ENCODE measurements at regions not wholly inside any gene's neighbourhood (a gene's known extent, or its start where the extent isn't known, plus 50 kb on each side); places are given as distances from the start of the nearest gene placed in this dataset.
"Not testable (repeated sequence)": the region's sequence is repeated elsewhere in the genome, so short reads cannot be mapped to it uniquely, and the experiment has no call there.

DNA sequence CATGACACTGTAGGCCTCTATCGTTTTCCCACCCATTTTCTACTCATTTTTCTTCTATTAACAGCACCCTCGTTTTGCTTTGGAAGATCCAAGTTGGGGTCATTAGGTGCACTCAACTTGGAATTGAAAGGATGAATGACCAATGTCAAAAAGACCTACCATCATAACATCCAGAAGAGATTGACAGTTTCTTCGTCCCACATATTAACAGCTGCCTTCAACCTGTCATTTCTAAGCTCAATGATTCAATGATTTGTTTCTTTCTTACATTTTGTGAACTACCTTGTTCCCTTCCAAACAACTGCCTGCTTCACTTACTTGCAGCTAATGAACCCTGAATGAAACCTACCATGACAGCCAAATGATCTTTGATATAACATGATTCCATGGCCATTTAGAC lies 224.0 kb upstream of the KCNH7 start:
- DNase-seq = no peak

DNA sequence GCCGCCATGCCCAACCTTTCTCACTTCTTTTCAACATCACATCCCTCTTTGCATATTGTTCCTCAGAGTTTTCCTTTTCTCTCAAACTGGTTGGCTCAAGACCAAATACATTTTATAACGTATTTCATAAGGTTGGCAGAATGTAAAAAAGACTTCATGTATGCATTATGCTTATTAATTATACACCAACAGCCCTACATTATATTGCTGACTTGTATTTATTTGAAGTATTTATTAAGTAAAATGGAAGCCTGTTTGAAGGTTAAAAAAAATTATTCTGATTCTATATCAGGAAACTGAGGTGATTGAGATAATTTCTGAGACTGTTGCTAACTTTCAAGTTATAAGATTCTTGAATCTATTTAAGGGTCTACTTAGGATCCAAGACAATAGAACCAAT lies 208.0 kb upstream of the KCNH7 start:
- DNase-seq = no peak

DNA sequence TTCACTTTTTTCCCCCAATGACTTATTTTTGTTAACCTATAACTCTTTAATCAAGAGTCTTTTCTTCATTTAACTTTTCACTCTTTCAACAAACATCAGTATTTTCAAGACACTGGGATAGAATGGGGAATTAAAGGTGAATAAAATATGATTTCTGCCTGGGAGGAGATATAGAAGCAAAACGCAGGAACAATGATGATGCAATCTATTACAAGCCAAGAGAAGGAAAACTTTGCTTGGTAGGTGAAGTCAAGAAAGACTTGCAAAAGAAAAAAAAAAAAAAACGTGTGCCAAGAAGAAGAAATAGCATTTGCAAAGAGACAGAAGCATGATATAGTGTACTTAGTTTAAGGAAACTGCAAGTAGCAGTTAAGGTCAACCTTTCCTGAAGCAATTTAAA lies 207.3 kb upstream of the KCNH7 start:
- no peak for DNase-seq

DNA sequence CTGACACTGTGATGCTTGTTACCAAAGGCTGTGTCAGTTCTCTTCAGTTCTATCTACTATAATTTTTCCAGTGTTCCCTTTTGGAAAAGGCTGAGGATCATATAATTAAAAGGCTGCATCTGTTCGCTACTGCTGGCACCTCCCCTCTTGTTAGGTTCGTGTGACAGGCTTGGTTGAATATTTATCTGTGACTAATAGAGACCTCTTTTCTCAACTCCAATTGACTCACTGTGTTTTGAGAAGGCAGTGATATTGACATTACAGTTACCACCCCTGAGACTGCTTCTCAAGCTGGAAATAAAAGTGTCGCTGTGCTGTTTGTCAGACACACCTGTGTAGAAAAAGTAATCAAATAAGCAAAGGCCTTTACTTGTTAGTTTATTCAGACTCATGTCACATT lies 205.5 kb upstream of the KCNH7 start:
- DNase-seq = no peak

DNA sequence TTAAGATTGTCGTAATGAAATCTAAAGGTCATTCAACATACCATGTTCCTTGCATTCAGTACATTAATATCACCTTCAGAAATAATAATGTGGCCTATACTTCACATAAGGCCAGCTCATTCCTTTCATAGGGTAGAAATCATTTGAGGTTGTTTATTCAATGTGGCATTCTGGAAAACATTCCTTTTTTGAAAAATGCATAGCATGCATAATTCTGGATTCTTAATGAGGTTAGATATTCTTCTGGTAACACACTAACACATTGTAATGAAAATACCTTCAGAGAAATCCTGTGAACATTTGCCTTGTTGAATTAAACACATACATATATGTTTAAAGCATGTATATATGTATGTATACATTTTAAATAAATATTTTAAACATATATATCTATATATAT lies 204.6 kb upstream of the KCNH7 start:
- no peak for DNase-seq

DNA sequence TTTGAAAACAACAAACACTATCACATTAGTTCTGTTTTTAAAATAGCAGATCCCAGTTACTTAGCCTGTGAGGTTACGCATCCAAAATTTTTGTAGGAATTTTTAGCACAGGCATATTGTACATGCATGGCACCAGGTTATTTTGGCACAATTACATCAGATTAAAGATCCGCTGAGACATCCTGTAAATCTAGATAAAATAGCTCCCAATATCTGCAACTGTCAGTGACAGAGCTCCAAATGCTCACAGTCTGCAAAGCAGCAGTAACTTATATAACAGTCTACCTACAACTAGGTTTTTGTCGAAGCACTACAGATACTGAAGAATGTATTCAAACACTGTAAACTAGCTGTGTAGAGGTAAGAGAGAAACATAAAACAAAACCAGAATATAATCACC lies 200.7 kb upstream of the KCNH7 start:
- DNase-seq = no peak

DNA sequence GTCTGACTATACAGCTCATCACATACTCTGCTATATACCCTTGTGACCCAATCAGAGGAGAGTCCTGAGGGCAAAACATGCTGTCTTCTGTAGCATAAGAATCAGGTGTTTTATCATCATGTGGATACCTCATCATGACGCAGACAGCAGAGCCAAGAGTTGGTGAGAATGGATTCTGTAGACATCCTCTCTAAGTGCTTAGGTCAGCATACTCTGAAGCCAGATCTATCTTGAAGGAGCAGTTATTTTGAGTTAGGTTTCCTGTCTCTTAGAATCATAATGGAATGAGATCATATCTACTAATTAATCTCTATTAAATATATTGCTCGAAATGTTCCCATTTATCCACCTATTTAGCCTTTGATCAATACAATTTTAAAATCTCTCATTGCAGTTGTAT lies 190.2 kb upstream of the KCNH7 start:
- DNase-seq = no peak

DNA sequence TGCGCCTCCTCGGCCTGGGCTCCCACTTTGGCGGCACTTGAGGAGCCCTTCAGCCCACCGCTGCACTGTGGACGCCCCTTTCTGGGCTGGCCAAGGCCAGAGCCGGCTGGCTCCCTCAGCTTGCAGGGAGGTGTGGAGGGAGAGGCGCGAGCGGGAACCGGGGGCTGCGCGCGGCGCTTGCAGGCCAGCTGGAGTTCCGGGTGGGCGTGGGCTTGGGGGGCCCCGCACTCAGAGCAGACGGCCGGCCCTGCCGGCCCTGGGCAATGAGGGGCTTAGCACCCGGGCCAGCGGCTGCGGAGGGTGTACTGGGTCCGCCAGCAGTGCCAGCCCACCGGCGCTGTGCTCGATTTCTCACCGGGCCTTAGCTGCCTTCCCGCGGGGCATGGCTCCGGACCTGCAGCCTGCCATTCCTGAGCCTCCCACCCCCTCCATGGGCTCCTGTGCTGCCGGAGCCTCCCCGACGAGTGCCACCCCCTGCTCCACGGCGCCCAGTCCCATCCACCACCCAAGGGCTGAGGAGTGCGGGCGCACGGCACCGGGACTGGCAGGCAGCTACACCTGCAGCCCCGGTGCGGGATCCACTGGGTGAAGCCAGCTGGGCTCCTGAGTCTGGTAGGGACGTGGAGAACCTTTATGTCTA lies 187.7 kb upstream of the KCNH7 start:
- not testable (repeated sequence) for DNase-seq

DNA sequence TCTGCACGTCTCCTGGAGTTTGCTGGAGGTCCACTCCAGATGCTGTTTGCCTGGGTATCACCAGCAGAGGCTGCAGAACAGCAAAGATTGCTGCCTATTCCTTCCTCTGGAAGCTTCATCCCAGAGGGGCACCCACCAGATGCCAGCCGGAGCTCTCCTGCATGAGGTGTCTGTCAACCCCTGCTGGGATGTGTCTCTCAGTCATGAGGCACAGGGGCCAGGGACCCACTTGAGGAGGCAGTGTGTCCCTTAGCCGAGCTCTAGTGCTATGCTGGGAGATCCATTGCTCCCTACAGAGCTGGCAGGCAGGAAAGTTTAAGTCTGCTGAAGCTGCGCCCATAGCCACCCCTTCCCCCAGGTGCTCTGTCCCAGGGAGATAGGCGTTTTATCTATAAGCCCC lies 178.3 kb upstream of the KCNH7 start:
- not testable (repeated sequence) for DNase-seq

DNA sequence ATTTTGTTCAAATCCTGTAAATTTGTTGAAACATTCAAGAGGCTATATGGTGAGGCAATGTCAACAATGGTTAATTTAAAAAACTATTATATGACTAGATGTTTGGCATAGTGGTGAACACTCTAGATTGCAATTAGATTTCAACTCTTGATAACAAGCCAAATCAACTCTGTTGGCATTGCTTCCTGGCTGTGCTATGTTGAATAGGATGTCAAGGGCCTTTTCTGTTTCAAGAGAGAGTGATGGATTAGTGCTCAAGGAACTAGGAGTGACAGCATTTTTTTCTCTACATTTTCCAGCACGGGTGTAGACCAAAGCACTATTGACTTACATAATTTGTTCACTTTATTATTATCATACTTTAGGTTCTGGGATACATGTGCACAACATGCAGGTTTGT lies 172.4 kb upstream of the KCNH7 start:
- no peak for DNase-seq

DNA sequence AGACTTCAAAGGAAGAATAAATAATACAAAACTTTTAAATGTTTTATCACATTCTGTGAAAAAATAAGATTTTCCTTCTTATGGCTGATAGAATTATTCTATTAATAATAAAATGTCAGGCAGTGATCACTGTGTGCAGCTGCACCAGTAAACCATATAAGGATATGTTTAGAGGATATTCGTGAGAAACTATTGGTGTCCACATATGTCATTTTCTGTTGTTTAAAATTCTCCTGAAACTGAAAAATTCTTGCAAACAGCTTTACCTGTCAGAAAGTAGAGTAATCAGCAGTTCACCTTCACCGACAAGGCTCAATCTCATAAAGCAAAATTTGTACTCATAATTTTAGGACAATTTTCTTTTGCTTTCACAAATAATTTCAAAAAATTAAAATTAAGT lies 170.1 kb upstream of the KCNH7 start:
- no peak for DNase-seq

DNA sequence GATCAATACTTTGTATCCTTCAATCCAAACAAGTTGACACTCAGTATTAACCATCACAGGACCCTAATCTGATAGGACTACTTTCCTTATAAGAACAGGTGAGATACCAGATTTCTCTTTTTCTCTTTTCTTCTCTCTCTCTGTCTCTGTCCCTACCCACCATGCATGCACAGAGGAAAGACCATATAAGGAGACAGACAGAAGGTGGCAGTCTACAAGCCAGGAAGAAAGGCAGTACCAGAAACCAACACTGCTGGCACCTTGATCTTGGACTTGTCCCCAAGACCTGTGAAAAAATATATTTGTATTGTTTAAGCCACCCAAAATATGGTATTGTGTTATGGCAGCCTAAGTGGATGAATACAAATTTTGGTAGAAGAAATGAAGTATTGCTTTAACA lies 156.2 kb upstream of the KCNH7 start:
- no peak for DNase-seq

DNA sequence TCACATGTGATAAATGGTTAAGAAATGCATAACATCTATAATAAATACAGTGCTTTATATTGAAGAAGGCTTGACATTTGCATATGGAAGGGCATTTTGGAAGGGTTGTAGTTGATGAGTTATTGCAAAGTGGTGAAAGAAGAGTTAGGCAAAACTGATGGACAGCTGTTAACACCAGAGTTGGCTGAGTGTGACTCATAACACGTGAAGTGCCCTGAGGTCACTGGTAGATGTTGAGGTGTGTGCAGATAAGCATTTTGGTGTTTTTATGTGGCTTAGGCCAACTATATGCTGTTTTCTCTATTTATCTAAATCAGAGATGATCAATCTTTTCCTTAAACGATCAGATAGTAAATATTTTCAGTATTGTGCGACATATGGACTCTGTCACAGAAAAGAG lies 154.3 kb upstream of the KCNH7 start:
- DNase-seq = no peak

DNA sequence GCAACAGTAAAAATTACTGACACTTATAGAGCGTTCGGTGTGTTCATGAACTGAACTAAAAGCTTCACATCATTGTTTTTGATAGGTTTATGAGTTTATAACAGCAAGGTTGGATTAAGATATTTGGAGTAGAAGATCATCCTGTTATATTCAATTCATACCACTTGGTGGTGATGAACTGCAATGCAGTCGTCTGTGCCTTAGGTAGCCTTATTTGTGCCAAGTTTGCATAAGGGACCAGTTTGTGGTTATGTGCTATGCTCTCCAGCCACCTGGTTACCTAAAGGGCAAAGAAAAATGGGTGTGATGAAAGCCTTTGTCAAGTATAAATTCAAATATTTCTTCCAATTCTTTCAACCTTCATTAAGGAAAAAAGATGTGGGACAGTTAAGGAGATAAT lies 150.9 kb upstream of the KCNH7 start:
- no peak for DNase-seq

DNA sequence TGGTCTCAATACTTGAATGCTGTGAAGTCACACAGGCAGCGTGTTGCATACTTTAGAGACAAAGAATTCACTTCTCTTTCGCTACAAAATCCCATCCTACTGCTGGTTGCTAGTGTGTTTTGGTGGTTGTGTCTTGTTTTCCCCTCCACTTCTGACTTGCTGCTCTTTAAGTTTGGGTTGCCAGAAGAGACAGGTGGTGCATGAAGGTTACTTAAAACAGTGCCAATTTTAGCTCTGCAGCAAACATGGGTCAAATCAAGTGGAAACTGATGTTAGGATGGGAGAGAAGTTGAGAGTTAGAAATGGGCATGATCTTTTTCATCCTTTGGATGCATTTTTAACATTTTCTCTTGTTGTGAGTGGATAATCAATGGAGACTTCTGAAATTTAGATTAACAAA lies 136.2 kb upstream of the KCNH7 start:
- DNase-seq = no peak

DNA sequence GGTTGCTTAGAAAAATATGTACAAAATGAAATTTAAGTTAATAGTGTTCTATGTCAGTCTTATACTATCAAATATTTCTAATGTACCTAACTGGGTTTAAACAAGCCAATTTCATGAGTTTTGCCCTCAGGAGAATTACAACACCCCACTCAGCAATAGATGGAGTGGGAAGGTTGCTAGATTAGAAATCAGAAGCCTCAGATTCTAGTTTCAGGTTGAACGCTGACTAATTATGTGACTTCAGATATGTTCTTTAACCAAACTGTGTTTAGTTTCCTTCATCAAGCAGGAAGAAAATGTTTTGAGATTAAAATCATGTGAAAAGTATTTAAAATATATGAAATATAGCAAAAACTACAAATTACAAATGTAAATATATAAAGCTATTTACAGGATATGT lies 133.8 kb upstream of the KCNH7 start:
- DNase-seq = no peak

DNA sequence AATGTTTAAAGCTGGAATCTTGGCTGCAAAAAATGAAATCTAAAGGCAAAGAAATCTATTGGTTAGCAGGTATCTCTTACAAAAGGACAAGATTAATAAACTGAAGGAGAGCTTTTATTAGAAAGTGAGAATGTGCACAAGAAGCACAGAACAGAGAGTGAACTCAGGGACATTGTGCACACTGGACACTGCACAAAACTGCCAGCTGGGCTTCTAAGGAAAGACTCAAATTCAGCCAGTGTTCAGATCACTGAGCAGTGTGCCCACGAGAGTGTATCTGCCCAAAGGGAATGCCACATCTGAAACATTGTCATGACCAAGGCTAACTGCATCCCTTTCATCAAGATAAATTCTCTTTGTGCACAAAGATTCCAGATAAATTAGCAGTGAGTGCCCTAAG lies 129.7 kb upstream of the KCNH7 start:
- DNase-seq = no peak

DNA sequence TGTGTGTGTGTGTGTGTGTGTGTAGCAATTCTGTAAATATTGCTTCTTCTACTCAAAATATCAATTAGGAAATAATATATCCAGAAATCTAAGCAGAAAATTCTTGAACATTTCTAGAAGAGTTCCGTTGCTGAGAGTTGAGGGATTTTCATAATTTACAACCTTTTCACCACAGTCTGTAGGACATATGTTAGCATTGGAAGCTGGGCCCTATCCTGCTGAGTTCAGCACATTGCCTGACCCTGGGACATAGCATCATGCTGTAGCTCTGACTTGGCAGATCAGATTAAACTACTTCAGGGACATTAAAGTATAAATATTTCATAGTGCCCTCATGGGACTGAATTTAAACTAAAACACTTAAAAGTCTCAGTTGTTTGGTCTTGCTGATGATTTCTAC lies 129.2 kb upstream of the KCNH7 start:
- DNase-seq = no peak

DNA sequence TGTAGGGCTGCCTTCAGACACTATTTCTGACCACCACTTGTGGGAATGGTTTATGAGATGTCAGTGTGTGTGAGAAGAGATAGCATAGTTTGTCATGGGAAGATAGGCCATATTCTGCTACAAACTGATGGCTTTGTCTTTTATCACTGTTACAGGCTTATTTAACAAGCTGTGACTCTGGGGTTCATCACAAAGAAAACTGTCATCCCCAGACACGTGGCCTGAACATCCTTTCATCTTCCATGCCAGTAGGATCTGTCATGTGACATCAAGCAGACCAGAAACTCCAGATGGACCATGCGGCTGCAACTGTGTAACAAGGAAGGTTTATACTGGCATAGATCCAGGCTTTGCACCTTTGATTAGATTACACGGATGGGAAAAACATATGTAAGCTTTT lies 128.6 kb upstream of the KCNH7 start:
- DNase-seq = no peak

DNA sequence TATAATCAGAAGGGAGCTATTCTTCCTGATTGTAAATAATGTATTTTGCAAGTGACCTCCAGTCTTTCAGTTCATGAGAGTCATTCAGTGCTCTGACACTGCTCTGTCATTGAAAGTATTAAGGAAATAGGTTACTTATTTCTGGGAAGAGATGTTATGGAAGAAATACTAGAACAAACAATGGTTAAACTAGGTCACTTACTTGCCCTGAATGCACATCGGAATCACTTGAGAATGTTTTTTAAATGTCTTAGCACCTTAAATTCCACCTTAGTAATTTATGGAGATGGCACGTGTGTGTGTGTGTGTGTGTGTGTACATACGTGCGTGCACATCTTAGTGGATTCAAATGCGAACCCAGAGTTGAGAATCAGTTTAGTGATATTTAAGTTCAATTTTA lies 126.6 kb upstream of the KCNH7 start:
- DNase-seq = no peak

DNA sequence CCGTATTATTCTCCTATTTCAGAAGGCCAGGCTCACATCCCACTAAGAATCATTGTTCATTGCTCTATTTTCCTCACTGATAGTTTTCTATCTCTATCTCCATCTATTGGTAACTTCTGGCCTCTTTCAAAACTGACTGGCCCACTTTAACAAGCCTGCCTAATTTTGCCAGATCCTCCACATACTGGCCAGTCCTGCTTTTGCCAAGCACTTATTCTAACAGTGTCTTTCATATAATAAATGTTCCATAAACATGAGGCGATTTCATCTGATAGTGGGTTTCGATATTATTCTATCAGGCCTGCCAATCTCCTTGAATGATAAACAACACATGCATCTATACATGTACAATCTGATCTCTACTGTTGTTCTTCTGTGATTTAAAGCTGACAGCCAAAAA lies 125.9 kb upstream of the KCNH7 start:
- DNase-seq = no peak

DNA sequence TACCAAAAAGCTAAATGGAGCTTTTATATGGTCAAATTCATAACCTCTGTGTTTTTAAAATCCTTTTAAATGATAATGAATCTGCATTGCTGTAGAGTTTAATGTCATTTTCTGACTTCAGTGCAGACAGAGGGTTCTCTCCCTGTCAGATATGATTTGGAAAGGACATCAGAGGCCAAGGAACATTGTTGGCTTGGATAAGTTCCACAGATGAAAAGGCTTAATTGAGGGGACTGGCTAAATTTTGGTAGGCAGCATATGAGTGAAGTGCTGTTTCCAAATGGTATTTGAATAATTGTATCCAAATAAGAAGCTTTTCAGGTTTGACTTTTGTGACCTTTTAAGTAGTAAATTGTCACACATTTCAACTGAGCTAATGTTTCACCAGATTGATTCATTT lies 124.6 kb upstream of the KCNH7 start:
- DNase-seq = no peak

DNA sequence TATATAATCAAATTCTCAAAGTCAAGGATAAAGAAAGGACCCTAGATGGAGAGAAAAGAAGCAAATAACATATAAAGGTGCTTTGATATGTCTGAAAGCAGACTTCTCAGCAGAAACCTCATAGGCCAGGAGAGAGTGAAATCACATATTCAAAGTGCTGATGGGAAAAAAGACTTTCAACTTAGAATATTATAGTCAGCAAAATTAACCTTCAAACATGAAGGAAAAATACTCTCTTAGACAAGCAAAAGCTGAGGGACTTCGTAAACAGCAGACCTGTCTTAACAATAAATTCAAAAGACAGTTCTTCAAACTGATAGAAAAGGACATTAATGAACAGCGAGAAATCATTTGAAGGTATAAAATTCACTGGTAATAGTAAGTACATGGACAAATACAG lies 107.2 kb upstream of the KCNH7 start:
- DNase-seq = no peak

DNA sequence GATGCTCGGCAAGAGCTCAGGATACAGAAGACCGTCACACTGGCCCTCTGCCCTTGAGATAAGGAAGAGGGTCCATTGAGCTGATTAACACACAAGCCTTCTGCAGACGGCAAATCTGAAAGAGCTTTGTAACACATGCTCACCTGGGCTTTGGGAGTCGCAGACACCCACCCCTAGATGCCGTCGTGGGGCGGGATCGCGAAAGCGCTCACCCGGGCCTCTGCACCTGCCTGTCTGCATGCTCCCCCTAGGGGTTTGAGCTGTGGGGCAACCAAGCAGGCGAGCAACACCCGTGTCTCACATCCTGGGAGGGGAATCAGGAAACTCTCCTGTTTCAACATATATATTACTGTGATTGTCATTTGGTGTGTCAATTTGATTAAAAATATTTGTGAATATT lies 99.8 kb upstream of the KCNH7 start:
- DNase-seq = no peak

DNA sequence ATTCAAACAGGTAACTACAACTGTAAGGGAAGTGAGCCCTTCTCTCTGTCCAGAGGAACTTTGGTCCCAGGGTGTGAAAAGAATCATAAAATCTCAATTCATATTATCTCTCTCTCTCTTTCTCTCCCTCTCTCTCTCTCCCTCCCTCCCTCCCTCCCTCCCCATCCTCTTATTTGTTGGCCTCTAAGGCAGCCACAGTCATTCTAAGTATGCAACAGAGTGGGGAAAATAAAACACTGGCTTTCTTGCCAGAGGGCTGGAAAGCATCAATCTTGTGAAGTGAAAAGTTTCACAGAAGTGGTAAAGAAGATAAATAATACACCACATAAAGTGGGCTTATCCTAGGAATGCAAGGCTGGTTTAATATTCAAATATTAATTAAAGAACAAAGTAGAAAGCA lies 95.6 kb upstream of the KCNH7 start:
- peak; percentile 1 for DNase-seq

DNA sequence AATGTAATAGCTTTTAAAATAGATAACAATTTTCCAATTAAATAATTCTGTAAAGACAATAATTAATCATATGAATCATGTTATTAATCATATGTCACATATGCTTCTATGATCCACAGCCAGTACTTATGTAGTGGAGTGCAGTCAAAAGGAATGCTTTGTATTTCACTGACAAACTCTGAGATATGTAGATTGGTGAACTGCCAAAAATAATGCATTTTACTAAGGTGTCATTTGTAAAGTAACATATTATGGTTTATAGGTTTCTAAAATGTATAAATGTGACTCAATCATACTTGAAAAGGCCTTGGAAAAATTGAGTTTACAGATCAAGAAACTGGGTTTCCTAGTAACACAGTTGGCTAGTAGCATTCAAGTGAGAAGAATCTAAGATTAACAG lies 93.8 kb upstream of the KCNH7 start:
- no peak for DNase-seq

Measured in dermis blood vessel endothelial cell (primary cell).